AG08395 (cell line): ENCODE measurements at regions not wholly inside any gene's neighbourhood (a gene's known extent, or its start where the extent isn't known, plus 50 kb on each side); places are given as distances from the start of the nearest gene placed in this dataset.
A peak's percentile ranks its signal among the peaks of the same experiment; 100 is the strongest.

ENCODE experiments used
- DNase-seq: peaks from one replicate; pipeline ENCODE4 v3.0.0; 2012; ENCODE audit warnings: mixed read lengths, low spot score

- no peak for DNase-seq
Measured at GRCh38 chr13:47518530-47518929, 482.5 kb downstream of the SUCLA2 start.

- DNase-seq: no peak
Measured at GRCh38 chr13:47511647-47512046, 489.4 kb downstream of the SUCLA2 start.

- no peak for DNase-seq
Measured at GRCh38 chr13:47508527-47509228, 492.4 kb downstream of the SUCLA2 start.

GRCh38 chr13:47503475-47503874, 497.6 kb downstream of the SUCLA2 start:
- DNase-seq: no peak

GRCh38 chr13:47502166-47502565, 498.9 kb downstream of the SUCLA2 start:
- DNase-seq: no peak

- peak; percentile 75 for DNase-seq
Measured at GRCh38 chr13:47499358-47500150, 501.5 kb downstream of the SUCLA2 start.

GRCh38 chr13:47484548-47484947, 516.5 kb downstream of the SUCLA2 start:
- peak; percentile 40 for DNase-seq

GRCh38 chr13:47481536-47481935, 519.5 kb downstream of the SUCLA2 start:
- no peak for DNase-seq

- no peak for DNase-seq
Measured at GRCh38 chr13:47480951-47481350, 520.1 kb downstream of the SUCLA2 start.

GRCh38 chr13:47480121-47480520, 521.0 kb downstream of the SUCLA2 start:
- DNase-seq: peak; percentile 68

GRCh38 chr13:47478985-47479384, 522.1 kb downstream of the SUCLA2 start:
- DNase-seq: no peak

- no peak for DNase-seq
Measured at GRCh38 chr13:47475441-47475948, 525.6 kb downstream of the SUCLA2 start.

GRCh38 chr13:47474839-47475238, 526.2 kb downstream of the SUCLA2 start:
- no peak for DNase-seq

GRCh38 chr13:47474326-47474725, 526.7 kb downstream of the SUCLA2 start:
- DNase-seq: no peak

- no peak for DNase-seq
Measured at GRCh38 chr13:47472516-47472915, 528.6 kb downstream of the SUCLA2 start.

- peak; percentile 7 for DNase-seq
Measured at GRCh38 chr13:47463726-47464125, 537.3 kb downstream of the SUCLA2 start.

- no peak for DNase-seq
Measured at GRCh38 chr13:47463002-47463401, 538.1 kb downstream of the SUCLA2 start.

- no peak for DNase-seq
Measured at GRCh38 chr13:47461816-47462215, 539.3 kb downstream of the SUCLA2 start.

- DNase-seq: peak; percentile 9
Measured at GRCh38 chr13:47459512-47459911, 541.6 kb downstream of the SUCLA2 start.

- DNase-seq: peak; percentile 21
Measured at GRCh38 chr13:47457626-47458025, 543.4 kb downstream of the SUCLA2 start.

GRCh38 chr13:47455626-47456025, 545.4 kb downstream of the SUCLA2 start:
- no peak for DNase-seq

- DNase-seq: peak; percentile 18
Measured at GRCh38 chr13:47454986-47455385, 546.1 kb downstream of the SUCLA2 start.

GRCh38 chr13:47437406-47437805, 540.6 kb upstream of the HTR2A start:
- DNase-seq: peak; percentile 67
